WTC11 (cell line): ENCODE measurements at regions not wholly inside any gene's neighbourhood (a gene's known extent, or its start where the extent isn't known, plus 50 kb on each side); places are given as distances from the start of the nearest gene placed in this dataset.

Experiments used
- ATAC-seq: fragments of 200-7000 bp; cut with Tn5 transposase; 2 replicates; pipeline ENCODE4 v1.10.0; 2021; ENCODE audit warnings: mild to moderate bottlenecking, moderate library complexity
- CTCF ChIA-PET: fragments of 300-600 bp; sonication (Branson Sonifier 250); formaldehyde crosslinking; loops from one replicate; lab custom pipeline; 2021; ENCODE audit warnings: antibody characterized with exemption; lab: Charles Lee
- POLR2A ChIA-PET: fragments of 350-600 bp; sonication (Branson Sonifier 250); formaldehyde crosslinking; loops from one replicate; lab custom pipeline; 2021; ENCODE audit warnings: antibody characterized with exemption; lab: Charles Lee
- DNase-seq: peaks from one replicate; pipeline ENCODE4 v3.0.0; 2021; ENCODE audit warnings: low spot score
- H3K27ac Mint-ChIP-seq: 2 replicates; pipeline ENCODE4 v1.8.0; 2021; ENCODE audit warnings: mixed read lengths
- H3K27me3 Mint-ChIP-seq: 2 replicates; pipeline ENCODE4 v1.8.0; 2021; ENCODE audit warnings: low read depth, mild to moderate bottlenecking, moderate library complexity, mixed read lengths
- H3K36me3 Mint-ChIP-seq: 2 replicates; pipeline ENCODE4 v1.8.0; 2021; ENCODE audit warnings: mixed read lengths
- H3K4me1 Mint-ChIP-seq: 2 replicates; pipeline ENCODE4 v1.8.0; 2022; ENCODE audit warnings: mixed read lengths
- H3K4me3 Mint-ChIP-seq: 2 replicates; pipeline ENCODE4 v1.8.0; 2021; ENCODE audit warnings: mild to moderate bottlenecking, moderate library complexity, mixed read lengths
- H3K9me3 Mint-ChIP-seq: 2 replicates; pipeline ENCODE4 v1.8.0; 2021; ENCODE audit warnings: mixed read lengths
- CREB1 ChIP-seq: sonication (generic); formaldehyde crosslinking; IDR thresholded peaks from 2 replicates; pipeline ENCODE4 v1.8.0; 2023; ENCODE audit warnings: mild to moderate bottlenecking, missing genetic modification reagents
- ERG ChIP-seq: fragments of 250-450 bp; sonication (Bioruptor Pico); IDR thresholded peaks from 2 replicates; pipeline ENCODE4 v1.8.0; 2021; ENCODE audit warnings: mild to moderate bottlenecking
- ETV6 ChIP-seq: sonication (generic); formaldehyde crosslinking; IDR thresholded peaks from 2 replicates; pipeline ENCODE4 v1.8.1; 2022; ENCODE audit warnings: mild to moderate bottlenecking, missing genetic modification reagents
- FOXJ3 ChIP-seq: sonication (generic); formaldehyde crosslinking; IDR thresholded peaks from 2 replicates; pipeline ENCODE4 v1.9.0; 2021; ENCODE audit warnings: missing genetic modification reagents, mild to moderate bottlenecking, borderline replicate concordance
- FOXP4 ChIP-seq: sonication (generic); formaldehyde crosslinking; IDR thresholded peaks from 2 replicates; pipeline ENCODE4 v1.8.0; 2022; ENCODE audit warnings: mild to moderate bottlenecking, missing genetic modification reagents
- GABPB1 ChIP-seq: sonication (generic); formaldehyde crosslinking; IDR thresholded peaks from 2 replicates; pipeline ENCODE4 v1.8.1; 2023; ENCODE audit warnings: mild to moderate bottlenecking, missing genetic modification reagents
- HMGA2 ChIP-seq: fragments of 250-450 bp; sonication (Bioruptor Pico); IDR thresholded peaks from 2 replicates; pipeline ENCODE4 v1.4.0; 2021; ENCODE audit warnings: mild to moderate bottlenecking, moderate library complexity
- IRF2 ChIP-seq: sonication (generic); formaldehyde crosslinking; IDR thresholded peaks from 2 replicates; pipeline ENCODE4 v1.8.0; 2022; ENCODE audit warnings: low read depth, missing genetic modification reagents, borderline replicate concordance
- JAZF1 ChIP-seq: fragments of 250-450 bp; sonication (Bioruptor Pico); IDR thresholded peaks from 2 replicates; pipeline ENCODE4 v1.9.0; 2021; ENCODE audit warnings: moderate library complexity, mild to moderate bottlenecking, inconsistent platforms
- MAX ChIP-seq: sonication (generic); formaldehyde crosslinking; IDR thresholded peaks from 2 replicates; pipeline ENCODE4 v1.8.0; 2022; ENCODE audit warnings: mild to moderate bottlenecking, missing genetic modification reagents
- MYBL2 ChIP-seq: sonication (generic); formaldehyde crosslinking; IDR thresholded peaks from 2 replicates; pipeline ENCODE4 v1.8.1; 2023; ENCODE audit warnings: mild to moderate bottlenecking, moderate library complexity, missing genetic modification reagents
- NFATC4 ChIP-seq: fragments of 250-450 bp; sonication (Bioruptor Pico); IDR thresholded peaks from 2 replicates; pipeline ENCODE4 v1.9.0; 2021; ENCODE audit warnings: mild to moderate bottlenecking
- NR2C2 ChIP-seq: sonication (generic); formaldehyde crosslinking; IDR thresholded peaks from 2 replicates; pipeline ENCODE4 v1.8.0; 2022; ENCODE audit warnings: mild to moderate bottlenecking, missing genetic modification reagents
- NR3C1 ChIP-seq: sonication (generic); formaldehyde crosslinking; conservative IDR thresholded peaks from 2 replicates; pipeline ENCODE4 v1.8.1; 2023; ENCODE audit warnings: low read depth, mild to moderate bottlenecking, missing genetic modification reagents
- PRDM15 ChIP-seq: sonication (generic); formaldehyde crosslinking; IDR thresholded peaks from 2 replicates; pipeline ENCODE4 v1.8.0; 2022; ENCODE audit warnings: missing genetic modification reagents
- PREB ChIP-seq: sonication (generic); formaldehyde crosslinking; IDR thresholded peaks from 2 replicates; pipeline ENCODE4 v1.8.1; 2022; ENCODE audit warnings: mild to moderate bottlenecking, missing genetic modification reagents, moderate library complexity, borderline replicate concordance
- RELA ChIP-seq: sonication (generic); formaldehyde crosslinking; IDR thresholded peaks from 2 replicates; pipeline ENCODE4 v1.8.1; 2022; ENCODE audit warnings: missing genetic modification reagents, mild to moderate bottlenecking, borderline replicate concordance
- SMAD4 ChIP-seq: sonication (generic); formaldehyde crosslinking; IDR thresholded peaks from 2 replicates; pipeline ENCODE4 v1.8.0; 2022; ENCODE audit warnings: mild to moderate bottlenecking, missing genetic modification reagents
- SP1 ChIP-seq: sonication (generic); formaldehyde crosslinking; conservative IDR thresholded peaks from 2 replicates; pipeline ENCODE4 v1.8.1; 2022; ENCODE audit warnings: missing genetic modification reagents
- USF2 ChIP-seq: sonication (generic); formaldehyde crosslinking; IDR thresholded peaks from 2 replicates; pipeline ENCODE4 v1.8.1; 2023; ENCODE audit warnings: mild to moderate bottlenecking, missing genetic modification reagents, moderate library complexity
- ZBTB21 ChIP-seq: sonication (generic); formaldehyde crosslinking; IDR thresholded peaks from 2 replicates; pipeline ENCODE4 v1.8.1; 2023; ENCODE audit warnings: mild to moderate bottlenecking, missing genetic modification reagents, borderline replicate concordance
- ZNF121 ChIP-seq: sonication (generic); formaldehyde crosslinking; IDR thresholded peaks from 2 replicates; pipeline ENCODE4 v1.8.0; 2023; ENCODE audit warnings: missing genetic modification reagents
- ZNF263 ChIP-seq: sonication (generic); formaldehyde crosslinking; IDR thresholded peaks from 2 replicates; pipeline ENCODE4 v1.8.1; 2022; ENCODE audit warnings: low read depth, mild to moderate bottlenecking, moderate library complexity, missing genetic modification reagents

GRCh38 chr5:89690331-89690730, 719.2 kb downstream of the CETN3 start:
- ATAC-seq (no peak), DNase-seq (no peak)
- Mint-ChIP-seq H3K9me3 (no peaks in the 10 kb centered on the region), H3K4me3 (no peak overlapping the region), H3K27ac (no peak overlapping the region), H3K4me1 (peaks cover 22% of the 10 kb centered on the region), H3K36me3 (no peaks in the 10 kb centered on the region), H3K27me3 (no peaks in the 10 kb centered on the region)
- no peak for TF ChIP-seq ZNF263 (CRISPR knock-in tag)
- TF ChIP-seq ZNF121 (CRISPR knock-in tag), result no peak
- no peak for TF ChIP-seq ZBTB21 (CRISPR knock-in tag)
- TF ChIP-seq GABPB1, result no peak
- no peak for TF ChIP-seq CREB1
- no peak for TF ChIP-seq RELA (CRISPR knock-in tag)
- no peak for TF ChIP-seq JAZF1
- no peak for TF ChIP-seq FOXJ3
- TF ChIP-seq MYBL2 (CRISPR knock-in tag), result no peak
- TF ChIP-seq USF2 (CRISPR knock-in tag), result no peak
- no peak for TF ChIP-seq ETV6 (CRISPR knock-in tag)
- TF ChIP-seq SMAD4, result no peak
- ChIA-PET POLR2A (no interaction called here), CTCF (no interaction called here)

- no peak for TF ChIP-seq NR2C2 (CRISPR knock-in tag)
- no peak for TF ChIP-seq SP1
- TF ChIP-seq GABPB1, result no peak
- TF ChIP-seq PREB (CRISPR knock-in tag), result no peak
- no peak for TF ChIP-seq MAX (CRISPR knock-in tag)
- no peak for TF ChIP-seq ZNF263 (CRISPR knock-in tag)
- no peak for TF ChIP-seq NR3C1 (CRISPR knock-in tag)
- no peak for TF ChIP-seq ERG
- DNase-seq (no peak), ATAC-seq (no peak)
- Mint-ChIP-seq H3K4me1 (peaks cover 6% of the 10 kb centered on the region; the same call in 1 of the 2 replicates), H3K36me3 (no peaks in the 10 kb centered on the region), H3K4me3 (no peak overlapping the region), H3K27me3 (no peaks in the 10 kb centered on the region), H3K9me3 (peaks cover 13% of the 10 kb centered on the region), H3K27ac (peak overlapping the region; percentile 52)
- POLR2A ChIA-PET, result no interaction called here
- CTCF ChIA-PET, result no interaction called here
Observed at GRCh38 chr5:89686081-89686765, 723.3 kb downstream of the CETN3 start.

- peaks cover 26% of the 10 kb centered on the region for H3K4me1 Mint-ChIP-seq
- ATAC-seq (no peak), DNase-seq (no peak)
- H3K4me3 Mint-ChIP-seq, result no peak overlapping the region
- H3K9me3 Mint-ChIP-seq, result peaks cover 22% of the 10 kb centered on the region
- H3K27me3 Mint-ChIP-seq, result no peaks in the 10 kb centered on the region
- no peak overlapping the region for H3K27ac Mint-ChIP-seq
- ChIA-PET CTCF (interaction anchor here (0.6 to 0.7 kb wide), 2 partner anchors 46 to 104 kb away, joined by 3 read pairs; no protein-coding TSS in a partner anchor), POLR2A (no interaction called here)
- peaks cover 5% of the 10 kb centered on the region; the same call in 1 of the 2 replicates for H3K36me3 Mint-ChIP-seq
- TF ChIP-seq PRDM15 (CRISPR knock-in tag) (no peak), HMGA2 (CRISPR knock-in tag) (no peak), MAX (CRISPR knock-in tag) (no peak), CREB1 (no peak), IRF2 (CRISPR knock-in tag) (no peak), NFATC4 (no peak), ZBTB21 (CRISPR knock-in tag) (no peak), FOXP4 (CRISPR knock-in tag) (no peak)
Observed at GRCh38 chr5:89676634-89677033, 732.9 kb downstream of the CETN3 start.
